Stimulated activated CD8-positive, alpha-beta memory T cell treated with anti-CD3 and anti-CD28 coated beads, Interleukin-2, amount 100 ng/mL, for 48 hours (primary cell): ENCODE measurements at regions not wholly inside any gene's neighbourhood (a gene's known extent, or its start where the extent isn't known, plus 50 kb on each side); places are given as distances from the start of the nearest gene placed in this dataset.
"Not testable (repeated sequence)": the region's sequence is repeated elsewhere in the genome, so short reads cannot be mapped to it uniquely, and the experiment has no call there.

ENCODE experiments used
- DNase-seq, 2 donors: peaks; one replicate each; pipeline ENCODE4 v3.0.0-alpha.2; 2020; ENCODE audit warnings: low read depth in 2 of 2

- DNase-seq = no peak
Measured at GRCh38 chr12:93204896-93205295, 172.8 kb upstream of the NUDT4 start.

- no peak for DNase-seq
Measured at GRCh38 chr12:93205361-93205760, 172.4 kb upstream of the NUDT4 start.

GRCh38 chr12:93208011-93208410 is 169.7 kb upstream of the NUDT4 start:
- DNase-seq = no peak

GRCh38 chr12:93214523-93215289 is 163.0 kb upstream of the NUDT4 start:
- no peak for DNase-seq

GRCh38 chr12:93215290-93215678 is 162.4 kb upstream of the NUDT4 start:
- no peak for DNase-seq

GRCh38 chr12:93219947-93220346 is 157.8 kb upstream of the NUDT4 start:
- no peak for DNase-seq

GRCh38 chr12:93221841-93222240 is 155.9 kb upstream of the NUDT4 start:
- no peak for DNase-seq

GRCh38 chr12:93223440-93224426 is 154.0 kb upstream of the NUDT4 start:
- no peak for DNase-seq

- no peak for DNase-seq
Measured at GRCh38 chr12:93225094-93225493, 152.6 kb upstream of the NUDT4 start.

GRCh38 chr12:93226361-93226760 is 151.4 kb upstream of the NUDT4 start:
- no peak for DNase-seq

GRCh38 chr12:93229494-93230325 is 148.0 kb upstream of the NUDT4 start:
- no peak for DNase-seq

- no peak for DNase-seq
Measured at GRCh38 chr12:93230326-93230720, 147.4 kb upstream of the NUDT4 start.

- no peak for DNase-seq
Measured at GRCh38 chr12:93231938-93232337, 145.8 kb upstream of the NUDT4 start.

- DNase-seq = no peak
Measured at GRCh38 chr12:93234641-93235040, 143.1 kb upstream of the NUDT4 start.

GRCh38 chr12:93235881-93236280 is 141.8 kb upstream of the NUDT4 start:
- no peak for DNase-seq

GRCh38 chr12:93237235-93237915 is 140.3 kb upstream of the NUDT4 start:
- DNase-seq = no peak

GRCh38 chr12:93238512-93239262 is 139.0 kb upstream of the NUDT4 start:
- not testable (repeated sequence) for DNase-seq

GRCh38 chr12:93239789-93240188 is 137.9 kb upstream of the NUDT4 start:
- DNase-seq = not testable (repeated sequence)

- DNase-seq = no peak
Measured at GRCh38 chr12:93242154-93242972, 135.4 kb upstream of the NUDT4 start.

- no peak for DNase-seq
Measured at GRCh38 chr12:93243382-93243688, 134.4 kb upstream of the NUDT4 start.
